Gastrocnemius medialis (tissue), 4 donors: ENCODE measurements at regions not wholly inside any gene's neighbourhood (a gene's known extent, or its start where the extent isn't known, plus 50 kb on each side); places are given as distances from the start of the nearest gene placed in this dataset.

Experiments used
- CTCF ChIP-seq, 5 experiments: fragments of 450-650 bp in 3 of 5; fragments of 200-600 bp in 2 of 5; sonication (generic) in 2 of 5; IDR thresholded peaks in 4 of 5; conservative IDR thresholded peaks in 1 of 5; 1 replicate in 4 of 5; 2 replicates in 1 of 5; pipeline ENCODE4 v1.5.1; 2016 to 2019; ENCODE audit warnings: antibody characterized with exemption in 5 of 5, mild to moderate bottlenecking in 3 of 5, moderate library complexity in 3 of 5
- POLR2A ChIP-seq, 2 donors: fragments of 450-650 bp; IDR thresholded peaks; one replicate each; pipeline ENCODE4 v1.6.1; 2017; ENCODE audit warnings: antibody characterized with exemption in 2 of 2, mild to moderate bottlenecking in 2 of 2, moderate library complexity in 2 of 2

DNA sequence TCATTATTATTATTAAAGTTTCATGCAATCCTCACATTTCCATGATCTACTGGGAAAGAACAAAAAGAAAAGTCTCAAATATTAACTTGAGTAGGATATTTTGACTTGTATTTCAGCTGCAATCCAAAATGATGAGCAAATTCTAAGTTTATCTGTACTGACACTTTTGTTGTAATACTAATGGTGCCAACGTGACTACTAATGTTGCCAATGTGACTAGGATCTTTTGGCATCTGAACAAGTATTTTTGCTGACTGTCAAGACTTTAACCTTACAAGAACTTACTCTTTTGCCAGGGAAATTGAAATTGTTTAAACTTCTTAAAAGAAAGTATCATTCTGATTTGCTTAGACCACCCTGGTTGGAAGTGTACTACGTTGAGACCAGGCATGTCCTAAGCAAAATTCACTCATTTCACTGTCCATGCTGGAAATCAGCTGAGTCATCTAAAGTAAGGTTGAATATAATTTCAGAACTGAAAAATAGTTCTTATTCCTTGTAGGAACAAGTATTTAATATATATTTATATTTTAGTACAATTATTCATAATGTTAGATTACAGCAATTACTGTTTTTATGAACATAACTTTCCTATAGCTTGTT, 78.5 kb upstream of the LYZL1 start:
- TF ChIP-seq CTCF (IDR thresholded peaks at IDR 0.05 in 4 of 5, conservative IDR thresholded peaks at IDR 0.05 in 1 of 5) (no peak), POLR2A (IDR thresholded peaks at IDR 0.05) (no peak)
